GM19025 (cell line): ENCODE measurements at regions not wholly inside any gene's neighbourhood (a gene's known extent, or its start where the extent isn't known, plus 50 kb on each side); places are given as distances from the start of the nearest gene placed in this dataset.
"Not testable (repeated sequence)": the region's sequence is repeated elsewhere in the genome, so short reads cannot be mapped to it uniquely, and the experiment has no call there.

Source experiments
- ATAC-seq: cut with Tn5 transposase; IDR thresholded peaks from one replicate; pipeline ENCODE4 v1.9.1; 2021; ENCODE audit warnings: mild to moderate bottlenecking, low read depth, moderate library complexity; ENCODE audit not compliant: unreplicated experiment

DNA sequence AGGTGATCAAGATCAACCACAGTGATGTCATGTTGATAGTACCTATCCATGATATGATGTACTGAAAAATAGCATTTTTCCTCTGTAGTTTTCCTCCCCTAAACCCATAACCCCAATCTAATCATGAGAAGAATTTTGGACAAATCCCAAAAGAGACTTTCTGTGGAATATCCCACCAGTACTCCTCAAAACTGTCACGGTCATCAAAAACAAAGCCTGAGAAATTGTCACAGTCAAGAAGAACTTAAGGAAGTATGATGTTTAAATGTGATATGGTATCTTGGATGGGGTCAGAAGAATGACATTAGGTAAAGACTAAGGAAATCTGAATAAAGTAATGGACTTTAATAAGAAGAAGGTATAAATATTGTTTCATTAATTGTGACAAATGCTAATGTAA lies 248.8 kb downstream of the RMST start:
- ATAC-seq, result no peak

DNA sequence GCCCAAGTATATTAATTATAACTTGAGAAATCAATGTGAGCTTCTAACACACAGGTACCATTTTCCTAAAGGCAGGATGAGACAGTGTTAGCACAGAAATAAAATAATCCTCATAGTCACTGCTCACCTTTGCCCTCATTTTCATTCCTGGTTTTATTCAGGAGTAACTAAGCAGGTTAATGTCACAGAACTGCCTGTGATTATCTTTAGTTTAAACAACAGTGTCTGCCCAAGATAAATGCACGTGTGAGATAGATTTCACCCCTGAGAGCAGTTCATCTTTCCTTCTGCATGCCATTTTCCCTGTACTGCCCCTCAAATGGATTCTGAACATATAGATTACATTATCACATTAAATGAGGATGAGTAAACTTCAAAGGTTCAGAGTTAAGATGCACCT lies 250.7 kb downstream of the RMST start:
- ATAC-seq, result no peak

DNA sequence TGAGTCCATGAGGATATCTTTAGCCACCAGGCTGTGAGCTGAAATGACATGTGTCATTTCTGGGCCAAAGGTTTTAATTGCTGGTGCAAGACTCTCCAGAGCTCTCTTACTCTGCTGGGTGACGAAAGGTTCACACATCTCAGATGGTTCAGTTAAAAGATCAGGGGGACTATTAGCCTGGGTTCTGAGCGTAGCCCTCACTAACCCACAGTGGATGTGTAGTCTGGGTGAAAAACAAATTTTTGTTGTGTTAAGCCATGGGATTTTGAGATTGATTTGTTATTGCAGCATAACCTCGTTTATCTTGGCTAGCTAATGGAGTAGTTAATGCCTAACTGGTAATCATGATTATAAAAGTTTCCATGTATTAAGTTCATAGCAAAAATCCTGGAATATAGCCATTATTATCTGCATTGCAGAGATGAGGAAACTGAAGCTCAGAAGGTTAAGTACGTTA lies 251.5 kb downstream of the RMST start:
- ATAC-seq, result no peak

DNA sequence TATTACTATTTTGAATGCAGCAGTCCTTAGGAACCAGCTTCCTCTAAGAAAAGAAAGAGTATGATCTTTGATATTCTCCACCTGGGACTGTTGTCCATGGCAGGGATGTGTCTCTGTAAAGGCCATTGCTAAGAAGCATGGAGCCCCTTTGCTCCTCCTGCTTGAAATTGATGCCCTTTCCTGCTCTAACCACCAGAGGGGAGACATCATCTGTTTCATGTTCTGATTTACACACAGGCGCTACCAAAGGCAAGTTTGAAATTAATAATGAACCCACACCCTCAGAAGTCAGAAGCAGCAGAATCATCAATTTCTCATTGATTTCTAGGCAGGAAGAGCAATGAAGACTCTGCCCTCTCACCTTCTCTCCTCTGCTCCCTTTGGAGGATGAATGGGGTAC lies 253.8 kb downstream of the RMST start:
- no peak for ATAC-seq

DNA sequence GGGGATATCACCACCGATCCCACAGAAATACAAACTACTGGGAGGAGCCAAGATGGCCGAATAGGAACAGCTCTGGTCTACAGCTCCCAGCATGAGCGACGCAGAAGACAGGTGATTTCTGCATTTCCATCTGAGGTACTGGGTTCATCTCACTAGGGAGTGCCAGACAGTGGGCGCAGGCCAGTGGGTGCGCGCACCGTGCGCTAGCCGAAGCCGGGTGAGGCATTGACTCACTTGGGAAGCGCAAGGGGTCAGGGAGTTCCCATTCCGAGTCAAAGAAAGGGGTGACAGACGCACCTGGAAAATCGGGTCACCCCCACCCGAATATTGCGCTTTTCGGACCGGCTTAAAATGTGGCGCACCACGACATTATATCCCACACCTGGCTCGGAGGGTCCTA lies 261.2 kb downstream of the RMST start:
- not testable (repeated sequence) for ATAC-seq

DNA sequence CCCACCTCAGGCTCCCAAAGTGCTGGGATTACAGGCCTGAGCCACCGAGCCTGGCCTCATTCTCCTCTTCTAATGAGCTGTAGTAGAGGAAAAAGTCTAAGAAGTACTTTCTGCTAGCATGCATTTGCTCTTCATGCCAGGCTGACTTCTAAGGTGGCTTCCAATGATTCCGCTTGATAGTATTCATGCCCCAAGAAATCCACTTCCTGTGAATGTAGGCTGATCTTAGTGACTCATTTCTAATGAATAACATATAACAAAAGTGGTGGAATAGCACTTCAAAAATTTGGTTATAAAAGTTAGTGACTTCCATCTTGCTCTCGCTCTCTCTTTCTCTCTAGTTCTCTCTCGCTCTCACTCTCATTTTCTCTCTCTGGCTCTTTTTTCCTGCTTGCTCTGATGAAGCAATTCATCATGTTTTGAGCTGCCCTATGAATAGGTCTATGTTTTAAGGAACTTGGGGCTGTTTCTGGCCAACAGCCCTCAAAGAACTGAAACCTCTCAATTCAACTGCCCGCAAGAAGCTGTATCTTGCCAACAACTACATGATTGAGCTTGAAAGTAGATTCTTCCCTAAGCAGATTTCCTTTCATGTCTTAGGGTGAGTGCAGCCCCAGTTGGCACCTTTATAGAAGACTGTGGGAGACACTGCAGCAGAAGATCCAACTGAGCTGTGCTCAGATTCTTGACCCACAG lies 282.9 kb downstream of the RMST start:
- ATAC-seq, result no peak

DNA sequence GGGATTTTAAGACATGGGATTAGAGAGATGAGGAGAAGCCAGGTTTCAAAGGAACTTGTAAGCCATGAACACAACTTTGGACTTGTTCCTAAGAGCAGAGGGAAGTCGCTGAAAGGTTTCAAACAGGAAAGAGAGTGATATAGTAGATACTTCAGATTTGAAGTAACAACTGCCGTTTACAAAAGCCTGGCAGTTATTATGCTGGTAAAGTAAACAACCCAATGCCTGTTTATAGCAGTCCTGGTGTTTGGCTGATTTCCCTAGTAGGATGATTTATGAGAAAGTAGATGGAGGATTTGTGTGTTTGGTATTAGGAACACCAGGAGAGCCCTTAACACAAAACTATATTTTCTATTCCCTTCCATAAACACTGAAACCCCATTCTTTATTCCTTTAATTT lies 285.7 kb downstream of the RMST start:
- no peak for ATAC-seq

DNA sequence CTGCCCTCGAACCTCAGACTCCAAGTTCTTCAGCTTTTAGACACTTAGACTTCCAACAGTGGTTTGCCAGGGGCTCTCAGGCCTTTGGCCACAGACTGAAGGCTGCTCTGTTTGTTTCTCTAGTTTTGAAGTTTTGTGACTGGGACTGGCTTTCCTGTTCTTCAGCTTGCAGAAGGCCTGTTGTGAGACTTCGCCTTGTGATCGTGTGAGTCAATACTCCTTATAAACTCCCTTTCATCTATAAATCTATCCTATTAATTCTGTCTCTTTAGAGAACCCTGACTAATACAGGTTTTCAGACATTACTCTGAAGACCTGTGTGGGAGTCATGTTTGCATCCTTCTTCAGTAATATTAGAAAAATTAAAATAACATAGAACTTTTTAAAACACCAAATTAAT lies 289.1 kb downstream of the RMST start:
- no peak for ATAC-seq

DNA sequence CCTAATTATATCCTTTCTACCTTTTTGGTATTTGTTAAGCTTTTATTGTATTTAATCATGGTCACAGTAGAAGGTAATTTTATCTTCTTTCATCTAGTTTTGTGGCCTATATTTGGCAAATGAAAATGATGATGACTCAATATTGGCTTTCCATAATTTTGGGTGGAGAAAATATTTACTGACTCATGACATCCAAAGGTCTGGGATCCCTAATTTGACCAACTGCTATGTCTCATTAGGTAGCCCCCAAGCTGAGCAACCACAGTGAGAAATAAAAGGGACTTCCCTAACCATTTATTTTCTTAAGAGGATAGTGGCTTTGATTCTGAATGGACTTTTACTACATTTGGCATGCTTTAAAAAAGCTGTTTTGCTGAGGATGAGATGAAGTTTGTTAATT lies 289.5 kb downstream of the RMST start:
- no peak for ATAC-seq

DNA sequence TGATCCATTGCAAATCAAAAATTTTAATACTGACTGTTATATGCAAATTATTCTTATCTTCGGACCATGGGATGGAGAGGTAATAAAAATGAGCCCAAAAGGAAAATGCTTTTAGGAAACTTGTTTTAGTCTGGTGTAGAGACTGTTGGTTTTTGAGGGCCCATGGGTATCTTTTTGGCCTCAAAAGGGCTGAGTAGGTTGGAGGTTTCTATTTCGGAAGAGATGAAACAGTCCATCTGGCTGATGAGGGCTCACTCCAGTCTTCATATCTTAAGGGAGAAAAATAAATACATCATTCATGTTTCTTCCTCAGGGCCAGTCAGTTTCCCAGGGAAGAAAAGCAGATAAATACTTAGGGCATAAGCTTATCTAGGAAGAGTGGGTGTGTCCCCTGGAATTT lies 290.7 kb downstream of the RMST start:
- ATAC-seq, result no peak

DNA sequence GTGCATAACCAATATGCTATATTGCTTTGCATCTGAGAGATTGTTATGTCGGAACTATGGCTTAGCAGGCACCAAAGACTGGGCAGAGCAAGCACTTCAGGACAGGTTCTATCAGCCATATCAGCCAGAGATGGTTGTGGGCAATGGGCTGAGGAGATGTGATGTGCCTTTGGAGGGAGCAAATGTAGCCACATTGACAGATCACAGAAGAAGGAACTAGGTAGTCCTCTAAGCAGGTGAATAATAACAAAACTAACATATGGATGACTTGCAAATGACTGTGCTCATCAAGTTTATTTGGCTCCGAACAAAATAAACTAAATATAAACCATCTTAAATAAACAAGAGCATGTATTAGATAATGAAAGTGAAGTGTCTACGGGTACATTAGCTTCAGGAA lies 291.7 kb downstream of the RMST start:
- ATAC-seq, result no peak

DNA sequence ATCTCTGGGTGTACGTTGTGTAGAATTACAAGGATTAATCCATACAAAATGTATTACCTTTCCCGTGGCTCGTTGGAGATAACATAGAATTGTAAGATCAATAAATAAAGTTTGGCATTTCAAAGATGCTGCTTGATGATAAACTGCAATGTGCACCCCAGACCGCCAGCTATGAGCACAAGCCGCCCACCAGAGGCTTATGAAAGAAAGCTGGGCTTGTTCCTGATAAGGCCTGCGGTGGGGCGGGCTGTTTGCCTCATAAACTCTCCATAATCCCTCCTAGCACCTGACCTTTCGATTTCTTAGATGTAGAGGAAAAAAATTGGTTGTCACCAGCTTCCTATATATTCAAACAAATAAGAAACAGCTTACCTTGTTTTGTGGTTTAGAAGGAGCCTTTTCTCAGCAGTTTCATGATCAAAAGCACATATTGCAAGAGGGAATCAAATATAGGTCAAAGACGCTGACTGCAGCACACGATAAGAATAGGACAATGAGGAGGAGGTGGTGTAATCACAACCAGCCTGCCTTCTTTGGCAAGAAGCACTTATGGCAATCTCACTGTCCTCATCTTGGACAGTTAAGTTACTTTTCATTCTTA lies 293.6 kb downstream of the RMST start:
- no peak for ATAC-seq

DNA sequence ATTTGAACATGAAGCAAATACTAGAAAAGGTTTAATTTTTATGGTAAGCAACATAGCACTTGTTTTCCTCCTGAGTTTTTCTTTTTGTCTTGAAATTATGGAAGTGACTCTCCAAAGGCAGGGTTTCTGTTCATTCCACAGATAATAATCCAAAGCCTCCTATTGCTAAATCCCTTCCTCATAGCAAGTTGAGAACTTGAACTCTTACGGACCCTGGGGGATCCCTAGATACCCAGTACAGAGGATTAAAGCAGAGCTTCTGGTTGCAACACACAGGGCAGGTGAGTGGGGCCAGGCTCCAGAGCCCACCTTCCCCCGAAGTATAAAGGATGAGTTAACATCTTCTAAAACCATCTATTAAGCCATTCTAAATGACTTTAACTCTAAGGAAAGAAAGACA lies 294.1 kb downstream of the RMST start:
- no peak for ATAC-seq

DNA sequence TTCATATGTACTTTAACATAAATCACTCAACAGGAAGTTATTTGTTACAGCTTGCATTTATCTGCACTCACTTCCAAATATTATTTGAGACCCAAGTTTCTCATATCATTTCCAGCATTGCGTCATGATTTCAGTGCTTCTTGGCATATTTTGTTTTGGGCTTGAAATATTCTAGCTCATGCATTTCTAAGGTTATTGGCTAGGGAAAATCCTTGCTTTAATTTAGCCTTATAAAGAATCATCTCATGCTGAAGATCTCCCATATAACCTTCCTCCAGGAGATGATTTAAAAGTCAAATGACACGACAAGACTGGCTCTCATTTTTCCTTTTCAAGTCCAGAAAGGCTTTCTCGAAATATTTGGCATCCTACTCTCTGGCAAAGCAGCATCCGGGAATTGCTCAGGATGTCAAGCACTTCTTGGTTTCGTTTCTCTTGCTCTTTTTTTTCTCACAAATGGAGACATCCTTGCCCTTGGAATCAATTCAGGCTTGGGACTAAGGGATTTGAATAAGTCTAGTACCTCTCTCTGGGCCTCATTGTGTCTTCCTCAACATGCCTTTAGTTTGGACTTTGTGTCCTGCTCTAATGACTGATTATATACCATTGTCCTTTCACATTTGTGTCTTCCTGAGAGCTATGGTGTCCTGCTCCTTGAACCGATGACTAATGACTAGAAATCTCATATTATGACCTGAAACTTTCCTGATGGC lies 295.0 kb downstream of the RMST start:
- ATAC-seq, result no peak

DNA sequence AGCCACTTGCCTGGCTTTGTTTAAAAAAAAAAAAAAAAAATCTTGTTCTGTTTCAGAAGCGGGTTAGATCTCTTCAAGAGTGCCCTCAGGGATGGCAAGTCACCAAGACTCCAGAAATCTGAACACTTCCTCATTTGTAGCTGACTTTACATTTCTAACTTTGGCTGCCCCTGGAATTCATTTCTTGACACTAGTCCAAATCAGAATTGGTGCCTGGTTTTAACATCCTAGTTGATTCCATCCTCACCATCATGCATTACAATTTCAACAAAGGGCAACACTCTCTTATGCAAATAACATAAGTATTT lies 295.5 kb downstream of the RMST start:
- ATAC-seq, result no peak

DNA sequence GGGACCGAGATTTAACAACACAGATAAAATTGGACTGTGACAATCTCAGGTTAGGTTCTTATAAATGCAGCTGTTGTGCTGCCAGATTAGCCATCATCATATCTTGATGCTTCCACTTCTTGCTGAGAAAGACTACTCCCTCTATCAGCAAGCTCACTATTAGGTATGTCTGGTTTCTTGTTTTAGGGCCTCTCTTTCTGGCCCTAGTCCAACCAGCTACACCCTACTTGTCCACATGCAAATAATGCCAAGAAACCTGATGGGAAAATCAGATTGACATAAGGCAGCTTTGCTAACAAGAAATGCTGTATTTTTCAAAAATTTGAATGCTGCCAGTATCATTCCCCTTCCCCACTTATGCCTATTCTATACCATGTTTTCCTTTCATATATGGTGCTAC lies 296.0 kb downstream of the RMST start:
- ATAC-seq, result no peak

DNA sequence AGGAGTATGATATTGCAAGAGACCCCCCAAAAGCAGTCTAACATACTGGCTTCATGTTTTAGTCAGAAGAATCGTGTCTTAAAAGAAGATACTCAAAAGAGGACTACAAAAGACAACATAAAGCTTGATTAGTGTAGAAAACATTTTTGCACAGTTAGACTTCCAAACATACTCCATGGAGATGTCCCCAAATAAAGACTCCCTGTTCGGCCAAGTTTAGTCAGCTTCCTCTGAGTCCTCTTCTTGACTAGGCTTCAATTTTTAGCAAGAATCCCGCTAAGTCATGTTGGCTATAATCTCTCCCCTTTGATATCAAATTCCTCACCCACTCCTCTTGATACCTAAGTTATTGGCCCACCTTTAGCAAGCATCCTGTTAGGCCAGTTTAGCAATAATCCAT lies 298.0 kb downstream of the RMST start:
- no peak for ATAC-seq

DNA sequence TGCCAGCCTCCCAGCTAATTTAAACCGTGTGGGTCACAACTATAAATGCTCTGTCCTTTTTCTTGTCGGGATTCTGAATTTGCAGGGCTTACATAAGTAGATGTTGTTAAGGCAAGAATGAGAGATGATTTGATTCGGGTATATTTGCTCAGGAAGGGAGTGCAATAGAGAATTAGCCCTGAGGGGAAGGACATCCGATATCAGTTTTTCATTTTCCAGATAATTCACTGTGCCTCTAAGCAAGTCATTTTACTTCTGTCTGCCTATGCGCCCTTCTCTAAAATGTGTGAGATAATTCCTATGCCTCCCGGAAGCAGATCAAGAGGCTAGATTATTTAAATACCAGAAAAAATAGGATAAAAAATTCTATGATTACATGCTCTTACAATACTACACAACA lies 300.5 kb downstream of the RMST start:
- no peak for ATAC-seq

DNA sequence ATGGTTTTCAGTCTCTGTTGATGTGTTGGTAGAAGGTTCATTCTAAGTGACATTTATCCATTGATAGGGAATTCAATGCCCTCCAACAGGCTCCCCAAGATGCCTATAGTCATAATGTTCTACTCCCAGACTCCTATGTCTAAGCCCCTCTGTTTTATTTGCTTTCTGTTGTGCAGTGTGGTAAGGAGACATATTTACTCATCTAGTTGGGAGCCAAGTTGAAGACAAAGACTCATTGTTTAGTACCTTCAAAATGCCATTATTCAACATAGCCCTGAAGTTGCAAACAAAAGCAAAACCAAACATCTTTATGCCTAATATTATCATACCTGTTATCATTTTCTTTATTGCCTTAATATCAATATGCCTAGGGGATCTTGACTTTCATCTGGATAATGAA lies 302.1 kb downstream of the RMST start:
- no peak for ATAC-seq

DNA sequence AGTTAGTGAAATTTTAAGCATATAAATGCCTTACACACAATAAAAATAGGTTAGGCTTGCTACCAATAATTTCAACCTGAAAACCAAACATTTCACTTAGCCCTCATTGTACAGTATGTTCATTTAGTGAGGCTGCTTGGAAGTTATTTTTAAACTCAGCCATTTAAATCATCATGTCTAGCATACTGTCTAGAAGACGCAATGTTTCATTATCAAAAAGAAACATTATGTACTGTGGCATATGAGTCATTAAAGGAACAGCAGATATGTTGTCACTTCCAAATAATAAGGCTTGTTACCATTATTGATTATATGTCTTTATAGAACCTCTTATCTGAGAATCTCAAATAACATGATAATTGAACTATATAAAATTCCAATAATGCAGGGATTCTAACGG lies 304.7 kb downstream of the RMST start:
- ATAC-seq, result no peak

DNA sequence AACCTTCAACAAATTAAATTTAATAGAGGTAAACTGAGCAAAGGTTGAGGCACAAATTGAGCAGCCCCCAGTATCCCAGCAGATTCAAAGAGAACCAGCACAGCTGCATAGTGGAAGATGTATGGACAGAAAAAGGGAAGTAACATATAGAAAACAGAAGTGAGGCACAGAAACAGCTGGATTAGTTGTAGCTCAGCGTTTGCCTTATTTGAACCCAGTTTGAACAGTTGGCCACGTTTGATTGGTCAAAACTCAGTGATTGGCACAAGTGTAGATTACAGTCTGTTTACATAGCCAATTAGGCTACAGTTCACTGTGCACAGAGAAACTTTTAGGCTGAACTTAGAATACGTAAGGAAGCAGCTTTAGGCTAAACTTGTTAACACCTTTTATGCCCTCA lies 315.5 kb downstream of the RMST start:
- no peak for ATAC-seq

DNA sequence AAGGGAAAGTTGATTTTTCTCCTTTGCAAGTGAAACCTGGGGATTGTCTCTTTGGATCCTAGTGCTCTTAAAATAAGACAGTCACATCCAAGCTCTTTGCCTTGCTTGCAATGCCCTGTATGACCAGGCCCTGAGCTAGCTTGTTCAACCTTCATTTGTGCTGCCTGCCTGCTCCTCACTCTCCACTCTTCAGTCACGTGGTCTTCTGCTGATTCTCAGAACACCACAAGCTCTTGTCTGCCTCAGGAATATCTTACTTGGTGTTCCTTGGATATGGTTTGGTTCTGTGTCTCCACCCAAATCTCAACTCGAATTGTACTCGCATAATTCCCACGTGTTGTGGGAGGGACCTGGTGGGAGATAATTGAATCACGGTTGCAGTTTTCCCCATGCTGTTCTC lies 318.7 kb downstream of the RMST start:
- ATAC-seq, result no peak
